K562 (cell line): ENCODE measurements at regions not wholly inside any gene's neighbourhood (a gene's known extent, or its start where the extent isn't known, plus 50 kb on each side); places are given as distances from the start of the nearest gene placed in this dataset.

Source experiments
- ATAC-seq: fragments of 200-7000 bp; cut with Tn5 transposase; 3 replicates; pipeline ENCODE4 v1.9.1; 2020; ENCODE audit warnings: moderate library complexity
- BruUV-seq: library from RNA; stranded (reverse); fragments of 400-500 nt; replicated peaks from 2 replicates; lab custom pipeline; 2021; lab: Mats Ljungman, UMichigan
- CTCF ChIA-PET: fragments of 300-600 bp; formaldehyde crosslinking; extraction: SDS; loops from one replicate; lab custom pipeline; 2021; ENCODE audit warnings: low intra/inter-chr PET ratio; lab: Yijun Ruan, JAX
- POLR2A ChIA-PET: fragments of 300-600, 350-650 bp; sonication (Branson Sonifier 250); formaldehyde crosslinking; extraction: SDS; loops from one replicate; lab custom pipeline; 2021; ENCODE audit warnings: antibody characterized with exemption, inconsistent platforms; lab: Yijun Ruan, JAX
- DNase-seq, 4 experiments: peaks; one replicate each; pipeline versions ENCODE4 v3.0.0 to v3.0.0-alpha.2; 2011 to 2018; ENCODE audit warnings: low spot score in 3 of 4, mixed read lengths in 3 of 4; ENCODE audit errors: extremely low read depth in 1 of 4
- FAIRE-seq: peaks from 2 replicates; lab custom pipeline; 2011; peaks lifted over from hg19 to GRCh38; lab: Jason Lieb, UNC
- H2AFZ ChIP-seq: 2 replicates; pipeline ENCODE4 v1.6.0; 2011; ENCODE audit warnings: low read depth, low read length, control low read depth, inconsistent platforms
- H3K27ac ChIP-seq: fragments of 200-600 bp; 3 replicates; pipeline ENCODE4 v1.8.0; 2011; ENCODE audit warnings: low read depth, mild to moderate bottlenecking, control low read depth, inconsistent platforms, low read length, moderate library complexity, mixed read lengths; ENCODE audit errors: extremely low read depth
- H3K27me3 ChIP-seq, 2 experiments: fragments of 300-600 bp in 1 of 2; 2 replicates in 1 of 2; 3 replicates in 1 of 2; pipeline versions ENCODE4 v1.6.0 to v1.8.0; 2011; ENCODE audit warnings: inconsistent platforms in 2 of 2, low read length in 2 of 2, mild to moderate bottlenecking in 1 of 2, mixed read lengths in 1 of 2, moderate library complexity in 1 of 2; ENCODE audit not compliant: control insufficient read depth in 2 of 2, insufficient read depth in 2 of 2
- H3K36me3 ChIP-seq: fragments of 300-600 bp; 3 replicates; pipeline ENCODE4 v1.8.0; 2011; ENCODE audit warnings: mild to moderate bottlenecking, low read length, inconsistent platforms; ENCODE audit not compliant: control insufficient read depth, insufficient read depth
- H3K4me1 ChIP-seq, 2 experiments: fragments of 200-600 bp in 1 of 2; replicated peaks in 1 of 2; 2 replicates in 1 of 2; 3 replicates in 1 of 2; pipeline versions ENCODE4 v1.5.1 to v1.8.0; 2011; ENCODE audit warnings: inconsistent platforms in 2 of 2, low read length in 2 of 2, mild to moderate bottlenecking in 1 of 2, mixed read lengths in 1 of 2, moderate library complexity in 1 of 2; ENCODE audit not compliant: control insufficient read depth in 2 of 2, insufficient read depth in 2 of 2
- H3K4me2 ChIP-seq: 2 replicates; pipeline ENCODE4 v1.6.1; 2011; ENCODE audit warnings: low read length, control low read depth, inconsistent platforms, mixed read lengths; ENCODE audit not compliant: insufficient read depth
- H3K4me3 ChIP-seq: fragments of 200-600 bp; sonication (generic), shearing (Covaris generic); 2 replicates; pipeline ENCODE4 v1.5.1; 2016; ENCODE audit warnings: control low read depth, inconsistent platforms
- H3K79me2 ChIP-seq: fragments of 200-600 bp; 3 replicates; pipeline ENCODE4 v1.8.0; 2011; ENCODE audit warnings: low read length, inconsistent platforms; ENCODE audit not compliant: control insufficient read depth, insufficient read depth
- H3K9ac ChIP-seq, 2 experiments: 2 replicates each; pipeline versions ENCODE4 v1.6.0 to v1.6.1; 2011; ENCODE audit warnings: low read depth in 2 of 2, low read length in 2 of 2, control low read depth in 1 of 2, inconsistent platforms in 1 of 2, mild to moderate bottlenecking in 1 of 2, mixed read lengths in 1 of 2; ENCODE audit not compliant: insufficient read depth in 1 of 2
- H3K9me1 ChIP-seq: one replicate; pipeline ENCODE4 v1.6.0; 2011; ENCODE audit warnings: inconsistent platforms, mild to moderate bottlenecking, low read length, moderate library complexity; ENCODE audit not compliant: control insufficient read depth, insufficient read depth
- H3K9me3 ChIP-seq: replicated peaks from 2 replicates; pipeline ENCODE4 v1.5.1; 2011; ENCODE audit warnings: low read depth, low read length, inconsistent platforms; ENCODE audit not compliant: control insufficient read depth, insufficient read depth
- H4K20me1 ChIP-seq: replicated peaks from 2 replicates; pipeline ENCODE4 v1.6.1; 2011; ENCODE audit warnings: low read length, inconsistent platforms, mixed read lengths; ENCODE audit not compliant: control insufficient read depth, insufficient read depth
- CREB5 ChIP-seq: fragments of 250-450 bp; sonication (Bioruptor Pico); IDR thresholded peaks from 2 replicates; pipeline ENCODE4 v1.5.0; 2020; ENCODE audit warnings: mild to moderate bottlenecking
- DMBX1 ChIP-seq: fragments of 250-450 bp; sonication (Bioruptor Pico); IDR thresholded peaks from 2 replicates; pipeline ENCODE4 v1.8.0; 2022; ENCODE audit warnings: inconsistent platforms, mild to moderate bottlenecking, moderate library complexity, borderline replicate concordance
- ELF1 ChIP-seq: fragments of 200-800 bp; sonication (Bioruptor generic); IDR thresholded peaks from 2 replicates; pipeline ENCODE4 v1.6.1; 2016; ENCODE audit warnings: missing genetic modification characterization, missing compliant biosample characterization
- FOXJ2 ChIP-seq: fragments of 200-800 bp; sonication (Bioruptor generic); IDR thresholded peaks from 2 replicates; pipeline ENCODE4 v1.6.1; 2016; ENCODE audit warnings: missing genetic modification characterization, missing compliant biosample characterization
- FOXK2 ChIP-seq, 2 experiments: fragments of 450-650 bp; IDR thresholded peaks in 1 of 2; conservative IDR thresholded peaks in 1 of 2; 2 replicates each; pipeline ENCODE4 v1.6.1; 2016; ENCODE audit warnings: low read depth in 2 of 2, mild to moderate bottlenecking in 1 of 2
- GATA2 ChIP-seq: sonication (generic); formaldehyde crosslinking; IDR thresholded peaks from 2 replicates; pipeline ENCODE4 v1.4.0; 2020; ENCODE audit warnings: mild to moderate bottlenecking, missing genetic modification reagents
- MAFF ChIP-seq: IDR thresholded peaks from 2 replicates; pipeline ENCODE4 v1.6.1; 2012; ENCODE audit warnings: low read length, improper control_type of control experiment
- NR2F6 ChIP-seq: fragments of 450-650 bp; formaldehyde crosslinking; IDR thresholded peaks from 2 replicates; pipeline ENCODE4 v1.4.0; 2020; ENCODE audit warnings: mild to moderate bottlenecking
- RBFOX2 ChIP-seq: fragments of 200-400 bp; formaldehyde crosslinking; IDR thresholded peaks from 2 replicates; pipeline ENCODE4 v1.6.1; 2017; ENCODE audit warnings: low read depth, mild to moderate bottlenecking, low read length, moderate library complexity
- RBM34 ChIP-seq: fragments of 200-400 bp; formaldehyde crosslinking; IDR thresholded peaks from 2 replicates; pipeline ENCODE4 v1.6.1; 2018; ENCODE audit warnings: low read length, borderline replicate concordance; ENCODE audit not compliant: insufficient read depth
- RFX5 ChIP-seq: IDR thresholded peaks from 2 replicates; pipeline ENCODE4 v1.6.1; 2011; ENCODE audit warnings: low read depth, mild to moderate bottlenecking, improper control_type of control experiment, low read length
- SAFB2 ChIP-seq: fragments of 200-400 bp; formaldehyde crosslinking; IDR thresholded peaks from 2 replicates; pipeline ENCODE4 v1.6.1; 2018; ENCODE audit warnings: borderline replicate concordance, low read length, low read depth, moderate library complexity; ENCODE audit not compliant: severe bottlenecking
- THAP12 ChIP-seq: fragments of 250-450 bp; sonication (Bioruptor Pico); IDR thresholded peaks from 2 replicates; pipeline ENCODE4 v1.9.0; 2021; ENCODE audit warnings: mild to moderate bottlenecking, inconsistent platforms
- THRB ChIP-seq: fragments of 450-650 bp; formaldehyde crosslinking; conservative IDR thresholded peaks from 2 replicates; pipeline ENCODE4 v1.4.0; 2022; ENCODE audit warnings: mild to moderate bottlenecking, missing genetic modification characterization
- ZNF644 ChIP-seq: fragments of 200-800 bp; sonication (Bioruptor generic); IDR thresholded peaks from 2 replicates; pipeline ENCODE4 v1.6.1; 2016; ENCODE audit warnings: low read depth, missing genetic modification characterization, missing compliant biosample characterization
- ZNF696 ChIP-seq: fragments of 250-450 bp; sonication (Bioruptor Pico); conservative IDR thresholded peaks from 2 replicates; pipeline ENCODE4 v1.4.0; 2020; ENCODE audit warnings: mild to moderate bottlenecking, moderate library complexity
- WGBS: fragments of 100-300 bp; shearing (Covaris generic); methylation state at CpG from one replicate; pipeline ENCODE4 v1.1.6; 2016; ENCODE audit warnings: low coverage, mixed read lengths; ENCODE audit not compliant: insufficient coverage; ENCODE audit errors: missing lambda C conversion rate; 5-methylcytosine and 5-hydroxymethylcytosine counted together
- in situ Hi-C: fragments of 300-500 bp; cut with MboI; formaldehyde crosslinking; loops from 4 replicates; pipeline ENCODE4 v1.15.0; 2018; ENCODE audit warnings: inconsistent platforms, mixed read lengths
- intact Hi-C: fragments of 100-400 bp; cut with micrococcal nuclease; formaldehyde crosslinking; loops from 2 replicates; pipeline ENCODE4 v1.14.2; 2022

GRCh38 chr6:21312118-21312517 is 281.4 kb upstream of the SOX4 start (continued):
- TF ChIP-seq DMBX1 (CRISPR knock-in tag) (no peak), RBM34 (no peak)

GRCh38 chr6:21317642-21318041 is 275.9 kb upstream of the SOX4 start:
- H2AFZ ChIP-seq = no peak overlapping the region
- peaks cover 14 to 26% of the 10 kb centered on the region in 2 experiments for H3K27me3 ChIP-seq
- no peaks in the 10 kb centered on the region for H3K9me1 ChIP-seq
- POLR2A ChIA-PET = no interaction called here
- TF ChIP-seq FOXJ2 = no peak
- no peak for TF ChIP-seq SAFB2
- TF ChIP-seq THRB (CRISPR knock-in tag) = no peak
- no peak for TF ChIP-seq FOXK2 (conservative IDR thresholded peaks at IDR 0.05 in 1 of 2, IDR thresholded peaks at IDR 0.05 in 1 of 2; ENCODE audit: low read depth in 2 of 2)
- TF ChIP-seq THAP12 (CRISPR knock-in tag) = no peak
- TF ChIP-seq ZNF644 (tag) = no peak
- TF ChIP-seq GATA2 (CRISPR knock-in tag) = no peak
- no peak for TF ChIP-seq RBFOX2
- TF ChIP-seq MAFF = no peak
- no peak for TF ChIP-seq CREB5 (CRISPR knock-in tag)
- no peak for TF ChIP-seq ZNF696 (CRISPR knock-in tag)
- no peak for TF ChIP-seq ELF1 (tag)
- no peak for TF ChIP-seq RBM34
- no peak for TF ChIP-seq RFX5
- no peak for TF ChIP-seq NR2F6 (CRISPR knock-in tag)
- TF ChIP-seq, all 486 proteins: peak for 0
- no peak overlapping the region for H3K9ac ChIP-seq
- no peak overlapping the region for H3K4me3 ChIP-seq
- DNase-seq (no peak), ATAC-seq (no peak), FAIRE-seq (no peak)
- no peaks in the 10 kb centered on the region for H3K36me3 ChIP-seq
- H3K79me2 ChIP-seq = no peaks in the 10 kb centered on the region
- H3K4me1 ChIP-seq = no peaks in the 10 kb centered on the region
- H4K20me1 ChIP-seq = no peaks in the 10 kb centered on the region
- no peaks in the 10 kb centered on the region for H3K9me3 ChIP-seq
- no TSS peak for BruUV-seq
- intact Hi-C loops (no loop called here), in situ Hi-C loops (no loop called here)
- CTCF ChIA-PET = interaction anchor here (0.6 kb wide), 1 partner anchor 1039 kb away, joined by 3 read pairs; no protein-coding TSS in a partner anchor
- no peak overlapping the region for H3K4me2 ChIP-seq
- WGBS = under 1% methylated on average over 12 of the region's 12 CpGs
- no peak overlapping the region for H3K27ac ChIP-seq
